ENCODE measurements at regions not wholly inside any gene's neighbourhood (a gene's known extent, or its start where the extent isn't known, plus 50 kb on each side); places are given as distances from the start of the nearest gene placed in this dataset.

DNA sequence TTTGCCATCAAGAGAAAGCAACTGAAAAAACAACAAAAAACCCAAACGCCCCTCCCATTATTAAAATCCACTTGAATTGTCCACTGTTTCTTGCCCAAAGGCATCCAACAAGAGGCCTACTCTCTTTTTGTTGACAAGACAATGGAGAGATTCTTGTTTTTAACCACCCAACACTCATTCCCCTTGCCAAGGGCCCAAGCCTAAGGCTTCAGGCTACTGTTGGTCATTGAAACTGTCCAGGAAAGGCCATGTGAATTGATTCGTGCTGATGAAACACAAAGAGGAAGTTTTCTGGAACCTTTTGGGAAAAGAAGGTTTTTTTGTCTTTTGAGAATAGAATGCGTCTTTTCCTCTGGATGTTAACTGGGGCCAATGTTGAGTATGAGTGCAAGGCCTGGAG lies 157.4 kb upstream of the PFN2 start:
- H3K9me3 ChIP-seq (ENCODE audit: control insufficient read depth, insufficient read depth, low read length): no peaks in the 10 kb centered on the region
- no peak overlapping the region for H2BK15ac ChIP-seq (ENCODE audit: low read depth, low read length)
- POLR2A ChIA-PET (ENCODE audit: unreplicated experiment): no interaction called here
- no peak for ATAC-seq (ENCODE audit: low read depth)
- H3K18ac ChIP-seq (ENCODE audit: low read depth, low read length): no peak overlapping the region
- H4K20me1 ChIP-seq (ENCODE audit: insufficient read depth, low read length): no peaks in the 10 kb centered on the region
- H3K9ac ChIP-seq (ENCODE audit: low read depth, low read length): no peak overlapping the region
- H3K23ac ChIP-seq (ENCODE audit: low read depth, low read length): no peak overlapping the region
- 80% methylated on average over 1 of the region's 3 CpGs; no CpG with 5 or more reads in 1 of the 2 experiments for WGBS, 2 experiments (ENCODE audit: extremely low coverage in 2 of 2, insufficient read length in 1 of 2)
- no peak overlapping the region for H3K4ac ChIP-seq (ENCODE audit: low read depth, low read length)
- H3K27ac ChIP-seq (ENCODE audit: insufficient read depth, low read length): no peak overlapping the region
- H3K4me1 ChIP-seq (ENCODE audit: control insufficient read depth, insufficient read depth, low read length): peaks cover 2% of the 10 kb centered on the region; the same call in 1 of the 2 replicates
- H3K4me2 ChIP-seq (ENCODE audit: low read depth, low read length): no peak overlapping the region
- no TSS peak for BruUV-seq (replicated peaks)
- no peaks in the 10 kb centered on the region for H3K36me3 ChIP-seq (ENCODE audit: control insufficient read depth, insufficient read depth, low read length)
- intact Hi-C loops (cut with micrococcal nuclease): no loop called here
- no peaks in the 10 kb centered on the region for H3K9me1 ChIP-seq (ENCODE audit: insufficient read depth, low read length)
- no peak overlapping the region for H3K14ac ChIP-seq (replicated peaks; ENCODE audit: low read depth, low read length)
- no peak overlapping the region for H4K5ac ChIP-seq (ENCODE audit: low read depth, low read length)
- H4K91ac ChIP-seq (ENCODE audit: insufficient read depth, low read depth, low read length): no peak overlapping the region
- H2AK9ac ChIP-seq (replicated peaks; ENCODE audit: low read depth, low read length, poor library complexity): no peak overlapping the region
- no peak for TF ChIP-seq MAZ (IDR thresholded peaks at IDR 0.05; ENCODE audit: borderline replicate concordance, low read depth, low read length)
- TF ChIP-seq RFX5 (IDR thresholded peaks at IDR 0.05; ENCODE audit: low read depth, low read length): no peak
- TF ChIP-seq, protein P1, sequence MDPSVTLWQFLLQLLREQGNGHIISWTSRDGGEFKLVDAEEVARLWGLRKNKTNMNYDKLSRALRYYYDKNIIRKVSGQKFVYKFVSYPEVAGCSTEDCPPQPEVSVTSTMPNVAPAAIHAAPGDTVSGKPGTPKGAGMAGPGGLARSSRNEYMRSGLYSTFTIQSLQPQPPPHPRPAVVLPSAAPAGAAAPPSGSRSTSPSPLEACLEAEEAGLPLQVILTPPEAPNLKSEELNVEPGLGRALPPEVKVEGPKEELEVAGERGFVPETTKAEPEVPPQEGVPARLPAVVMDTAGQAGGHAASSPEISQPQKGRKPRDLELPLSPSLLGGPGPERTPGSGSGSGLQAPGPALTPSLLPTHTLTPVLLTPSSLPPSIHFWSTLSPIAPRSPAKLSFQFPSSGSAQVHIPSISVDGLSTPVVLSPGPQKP (IDR thresholded peaks at IDR 0.05; ENCODE audit: borderline replicate concordance, low read depth, low read length): no peak
- TF ChIP-seq, protein P2, sequence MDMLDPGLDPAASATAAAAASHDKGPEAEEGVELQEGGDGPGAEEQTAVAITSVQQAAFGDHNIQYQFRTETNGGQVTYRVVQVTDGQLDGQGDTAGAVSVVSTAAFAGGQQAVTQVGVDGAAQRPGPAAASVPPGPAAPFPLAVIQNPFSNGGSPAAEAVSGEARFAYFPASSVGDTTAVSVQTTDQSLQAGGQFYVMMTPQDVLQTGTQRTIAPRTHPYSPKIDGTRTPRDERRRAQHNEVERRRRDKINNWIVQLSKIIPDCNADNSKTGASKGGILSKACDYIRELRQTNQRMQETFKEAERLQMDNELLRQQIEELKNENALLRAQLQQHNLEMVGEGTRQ (IDR thresholded peaks at IDR 0.05; ENCODE audit: low read depth, low read length): no peak
- dilution Hi-C loops (cut with HindIII; ENCODE audit: low sequenced_read_pairs, unreplicated experiment): no loop called here
- H3K4me3 ChIP-seq (ENCODE audit: insufficient read depth, low read depth, low read length): no peak overlapping the region
- H2BK120ac ChIP-seq (ENCODE audit: low read depth, low read length): no peak overlapping the region
- no peak overlapping the region for H4K8ac ChIP-seq (ENCODE audit: low read depth in 2 of 2, low read length in 2 of 2)
- no peak overlapping the region for H2BK20ac ChIP-seq (ENCODE audit: low read depth, low read length)
- H3K27me3 ChIP-seq (ENCODE audit: control insufficient read depth, insufficient read depth, low read length): no peaks in the 10 kb centered on the region
- in situ Hi-C loops (cut with MboI; ENCODE audit: low sequenced_read_pairs): no loop called here
- CTCF ChIA-PET: no interaction called here
- H2AK5ac ChIP-seq (ENCODE audit: low read depth, low read length): no peak overlapping the region
- no peak for DNase-seq
- no peak overlapping the region for H2BK5ac ChIP-seq (ENCODE audit: low read depth, low read length, poor library complexity, severe bottlenecking)
- no peak overlapping the region for H3K56ac ChIP-seq (ENCODE audit: extremely low read depth, insufficient read depth, low read length)
- H3K79me1 ChIP-seq (ENCODE audit: low read depth in 1 of 2, low read length in 2 of 2): no peaks in the 10 kb centered on the region
- H2AFZ ChIP-seq (replicated peaks; ENCODE audit: low read length, poor library complexity): no peak overlapping the region

Measured in IMR-90 (cell line).